GM13977 (cell line): ENCODE measurements at regions not wholly inside any gene's neighbourhood (a gene's known extent, or its start where the extent isn't known, plus 50 kb on each side); places are given as distances from the start of the nearest gene placed in this dataset.
"Not testable (repeated sequence)": the region's sequence is repeated elsewhere in the genome, so short reads cannot be mapped to it uniquely, and the experiment has no call there.

Source experiments
- DNase-seq: peaks from one replicate; pipeline ENCODE4 v3.0.0; 2012; ENCODE audit warnings: low spot score
- in situ Hi-C: fragments of 300-500 bp; cut with MboI; formaldehyde crosslinking; loops from one replicate; pipeline ENCODE4 v1.12.0; 2022; ENCODE audit warnings: low sequenced_read_pairs, low pct_unique_long_range_greater_than_20kb, mixed read lengths, inconsistent platforms; ENCODE audit not compliant: unreplicated experiment
- TF ChIP-seq, protein P1 (sequence below): IDR thresholded peaks from 2 replicates; pipeline ENCODE4 v1.5.1; 2012; ENCODE audit warnings: mild to moderate bottlenecking, control low read depth; ENCODE audit not compliant: insufficient read depth; ENCODE audit errors: extremely low read depth, missing control alignments

GRCh38 chr14:92244805-92245204 lies 78.2 kb upstream of the SLC24A4 start:
- no peak for DNase-seq
- in situ Hi-C loops = no loop called here
- TF ChIP-seq, protein P1, sequence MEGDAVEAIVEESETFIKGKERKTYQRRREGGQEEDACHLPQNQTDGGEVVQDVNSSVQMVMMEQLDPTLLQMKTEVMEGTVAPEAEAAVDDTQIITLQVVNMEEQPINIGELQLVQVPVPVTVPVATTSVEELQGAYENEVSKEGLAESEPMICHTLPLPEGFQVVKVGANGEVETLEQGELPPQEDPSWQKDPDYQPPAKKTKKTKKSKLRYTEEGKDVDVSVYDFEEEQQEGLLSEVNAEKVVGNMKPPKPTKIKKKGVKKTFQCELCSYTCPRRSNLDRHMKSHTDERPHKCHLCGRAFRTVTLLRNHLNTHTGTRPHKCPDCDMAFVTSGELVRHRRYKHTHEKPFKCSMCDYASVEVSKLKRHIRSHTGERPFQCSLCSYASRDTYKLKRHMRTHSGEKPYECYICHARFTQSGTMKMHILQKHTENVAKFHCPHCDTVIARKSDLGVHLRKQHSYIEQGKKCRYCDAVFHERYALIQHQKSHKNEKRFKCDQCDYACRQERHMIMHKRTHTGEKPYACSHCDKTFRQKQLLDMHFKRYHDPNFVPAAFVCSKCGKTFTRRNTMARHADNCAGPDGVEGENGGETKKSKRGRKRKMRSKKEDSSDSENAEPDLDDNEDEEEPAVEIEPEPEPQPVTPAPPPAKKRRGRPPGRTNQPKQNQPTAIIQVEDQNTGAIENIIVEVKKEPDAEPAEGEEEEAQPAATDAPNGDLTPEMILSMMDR = no peak

- DNase-seq = no peak
- TF ChIP-seq, protein P1 = no peak
- in situ Hi-C loops = no loop called here
Observed at GRCh38 chr14:92247341-92247740, 75.6 kb upstream of the SLC24A4 start.

DNA sequence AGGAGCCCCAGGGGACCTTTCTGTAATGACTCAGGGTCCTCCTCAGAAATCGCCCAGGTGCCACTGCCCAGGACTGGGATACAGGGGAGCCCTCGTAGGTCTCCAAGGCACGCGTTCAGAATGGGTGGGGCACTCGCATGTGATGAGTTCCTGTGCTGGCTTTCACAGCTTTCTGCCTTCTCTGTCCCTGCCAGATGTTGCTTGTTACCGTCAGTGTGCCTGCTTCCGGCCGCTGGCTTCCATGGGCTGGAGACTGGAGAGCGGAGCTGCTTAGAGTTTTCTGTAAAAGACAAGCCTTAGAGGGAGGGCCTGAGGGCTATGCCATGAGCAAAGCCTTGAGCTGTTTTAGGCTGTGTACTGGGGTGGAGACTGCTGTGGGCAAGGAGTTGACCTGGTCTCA lies 75.0 kb upstream of the SLC24A4 start:
- in situ Hi-C loops = no loop called here
- TF ChIP-seq, protein P1 = no peak
- DNase-seq = no peak

DNA sequence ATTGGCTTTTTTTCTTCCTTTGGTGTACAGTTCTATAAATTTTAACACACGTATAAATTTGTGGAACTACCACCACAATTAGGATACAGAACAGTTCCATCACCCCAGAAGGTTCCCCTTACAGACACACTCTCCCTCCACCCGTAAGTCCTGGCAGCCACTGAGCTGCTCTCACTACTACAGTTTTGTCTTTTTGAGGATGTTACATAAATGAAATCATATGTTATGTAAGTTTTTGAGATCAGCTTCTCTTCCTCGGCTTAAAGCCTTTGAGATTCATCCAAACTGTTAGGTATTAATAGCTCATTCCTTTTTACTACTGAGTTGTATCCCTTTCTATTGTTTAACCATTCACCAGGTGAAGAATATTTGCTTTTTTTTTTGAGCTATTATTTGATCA lies 74.3 kb upstream of the SLC24A4 start:
- no peak for DNase-seq
- in situ Hi-C loops = no loop called here
- TF ChIP-seq, protein P1 = no peak

DNA sequence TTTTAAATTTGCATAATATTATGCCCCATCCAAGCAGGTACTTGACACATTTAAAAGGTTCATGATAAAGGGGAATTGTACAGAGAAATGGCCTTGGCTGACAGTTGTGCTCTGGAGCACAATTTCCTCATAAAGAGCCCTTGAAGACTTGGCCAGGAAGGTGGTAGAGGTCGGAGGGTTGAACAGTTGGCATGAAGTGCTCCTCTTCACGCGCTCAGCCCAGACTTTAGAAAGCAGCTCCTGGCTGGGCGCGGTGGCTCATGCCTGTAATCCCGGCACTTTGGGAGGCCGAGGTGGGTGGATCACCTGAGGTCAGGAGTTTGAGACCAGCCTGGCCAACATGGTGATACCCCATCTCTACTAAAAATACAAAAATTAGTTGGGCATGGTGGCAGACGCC lies 72.6 kb upstream of the SLC24A4 start:
- in situ Hi-C loops, DNase-seq: not testable (repeated sequence)

GRCh38 chr14:92252323-92252722 lies 70.6 kb upstream of the SLC24A4 start:
- no peak for DNase-seq
- TF ChIP-seq, protein P1 = no peak
- in situ Hi-C loops = no loop called here

DNA sequence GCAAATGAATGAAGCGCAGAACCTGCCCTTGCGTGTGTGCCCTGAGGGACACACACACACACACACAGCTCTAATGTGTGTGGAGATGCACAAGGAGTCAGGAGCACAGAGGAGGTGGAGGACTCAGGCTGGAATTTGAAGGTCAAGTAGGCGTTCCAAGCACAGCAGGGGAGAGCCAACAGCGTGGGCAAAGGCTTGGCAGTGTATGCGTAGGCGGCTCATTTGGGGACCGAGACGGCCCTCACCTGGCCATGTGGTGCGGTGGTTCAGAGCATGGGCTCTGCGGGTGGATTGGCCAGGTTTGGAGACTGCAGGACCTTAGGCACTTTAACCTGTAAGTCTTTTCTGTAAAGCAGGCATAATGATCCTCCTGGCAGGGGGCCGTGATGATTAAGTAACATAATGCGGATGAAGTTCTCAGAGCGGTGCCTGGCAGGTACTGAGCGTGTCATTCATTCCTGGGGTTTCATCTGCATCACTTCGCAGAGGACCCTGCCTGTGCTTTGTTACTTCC lies 69.5 kb upstream of the SLC24A4 start:
- TF ChIP-seq, protein P1 = no peak
- in situ Hi-C loops = no loop called here
- DNase-seq = no peak
